ENCODE measurements at regions not wholly inside any gene's neighbourhood (a gene's known extent, or its start where the extent isn't known, plus 50 kb on each side); places are given as distances from the start of the nearest gene placed in this dataset.

- no peak for DNase-seq (ENCODE audit: low read depth)
- no peak overlapping the region for H3K4me3 ChIP-seq (ENCODE audit: low read depth, low read length)
- TF ChIP-seq, protein P1, sequence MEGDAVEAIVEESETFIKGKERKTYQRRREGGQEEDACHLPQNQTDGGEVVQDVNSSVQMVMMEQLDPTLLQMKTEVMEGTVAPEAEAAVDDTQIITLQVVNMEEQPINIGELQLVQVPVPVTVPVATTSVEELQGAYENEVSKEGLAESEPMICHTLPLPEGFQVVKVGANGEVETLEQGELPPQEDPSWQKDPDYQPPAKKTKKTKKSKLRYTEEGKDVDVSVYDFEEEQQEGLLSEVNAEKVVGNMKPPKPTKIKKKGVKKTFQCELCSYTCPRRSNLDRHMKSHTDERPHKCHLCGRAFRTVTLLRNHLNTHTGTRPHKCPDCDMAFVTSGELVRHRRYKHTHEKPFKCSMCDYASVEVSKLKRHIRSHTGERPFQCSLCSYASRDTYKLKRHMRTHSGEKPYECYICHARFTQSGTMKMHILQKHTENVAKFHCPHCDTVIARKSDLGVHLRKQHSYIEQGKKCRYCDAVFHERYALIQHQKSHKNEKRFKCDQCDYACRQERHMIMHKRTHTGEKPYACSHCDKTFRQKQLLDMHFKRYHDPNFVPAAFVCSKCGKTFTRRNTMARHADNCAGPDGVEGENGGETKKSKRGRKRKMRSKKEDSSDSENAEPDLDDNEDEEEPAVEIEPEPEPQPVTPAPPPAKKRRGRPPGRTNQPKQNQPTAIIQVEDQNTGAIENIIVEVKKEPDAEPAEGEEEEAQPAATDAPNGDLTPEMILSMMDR (IDR thresholded peaks at IDR 0.05; ENCODE audit: insufficient read depth, low read depth, low read length, missing control alignments) = no peak
These were observed 1049.7 kb downstream of the FAT4 start for GRCh38 chr4:126364311-126364911.

DNA sequence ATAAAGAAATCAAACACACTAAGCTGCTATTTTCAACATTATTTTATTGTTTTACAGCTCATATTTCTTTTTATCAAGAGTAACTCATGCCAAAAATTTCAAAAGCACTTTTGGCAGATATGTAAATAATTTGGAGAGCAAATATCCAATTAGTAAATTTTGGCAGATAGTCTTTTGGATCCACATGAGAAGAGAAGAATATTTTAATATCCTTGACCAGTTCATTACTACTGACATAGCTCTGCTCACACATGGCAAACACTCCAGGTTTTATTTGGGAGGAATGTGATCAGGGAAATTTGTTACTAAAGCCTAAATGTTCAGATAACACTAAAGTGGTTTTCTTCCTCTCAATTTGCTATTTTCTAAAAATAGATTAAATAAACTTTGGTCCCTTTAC lies 1054.3 kb downstream of the FAT4 start:
- TF ChIP-seq, protein P1 (IDR thresholded peaks at IDR 0.05; ENCODE audit: insufficient read depth, low read depth, low read length, missing control alignments) = no peak
- DNase-seq (ENCODE audit: low read depth) = no peak
- no peak overlapping the region for H3K4me3 ChIP-seq (ENCODE audit: low read depth, low read length)

GRCh38 chr4:126372634-126373033 lies 1057.9 kb downstream of the FAT4 start:
- no peak for DNase-seq (ENCODE audit: low read depth)
- H3K4me3 ChIP-seq (ENCODE audit: low read depth, low read length) = no peak overlapping the region
- TF ChIP-seq, protein P1 (IDR thresholded peaks at IDR 0.05; ENCODE audit: insufficient read depth, low read depth, low read length, missing control alignments) = no peak

DNA sequence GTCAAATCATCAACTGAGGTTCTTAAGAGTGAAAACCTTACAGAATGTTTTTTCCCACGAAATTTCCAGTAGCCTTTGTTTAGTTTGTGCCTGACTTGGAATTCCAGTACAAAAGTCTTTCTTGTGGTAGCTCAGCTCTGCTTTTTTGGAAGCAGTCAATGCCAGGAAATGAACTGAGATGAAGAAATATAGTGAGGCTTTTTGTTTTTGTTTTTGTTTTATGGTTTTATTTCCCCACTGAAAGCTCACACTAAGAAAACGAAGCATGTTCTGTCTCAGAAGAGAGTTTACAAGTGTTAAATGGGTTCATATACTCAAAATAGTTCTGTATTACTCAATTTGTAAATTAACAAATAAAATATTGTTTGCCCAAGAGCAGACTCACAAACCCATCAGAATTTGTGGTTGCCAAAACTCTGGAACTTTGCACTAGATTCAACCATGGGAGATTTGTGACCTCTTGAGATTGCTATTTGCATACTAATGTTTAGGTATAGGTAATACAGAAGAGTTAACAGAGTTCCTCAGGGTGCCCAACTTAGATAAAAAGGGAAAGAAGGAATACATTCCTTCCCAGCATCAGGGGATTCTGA lies 1060.8 kb downstream of the FAT4 start:
- no peak overlapping the region for H3K4me3 ChIP-seq (ENCODE audit: low read depth, low read length)
- DNase-seq (ENCODE audit: low read depth) = no peak
- TF ChIP-seq, protein P1 (IDR thresholded peaks at IDR 0.05; ENCODE audit: insufficient read depth, low read depth, low read length, missing control alignments) = no peak

GRCh38 chr4:126385954-126386353 lies 1071.2 kb downstream of the FAT4 start:
- DNase-seq (ENCODE audit: low read depth) = no peak
- no peak overlapping the region for H3K4me3 ChIP-seq (ENCODE audit: low read depth, low read length)

GRCh38 chr4:126386512-126386911 lies 1071.8 kb downstream of the FAT4 start:
- TF ChIP-seq, protein P1 (IDR thresholded peaks at IDR 0.05; ENCODE audit: insufficient read depth, low read depth, low read length, missing control alignments) = no peak
- DNase-seq (ENCODE audit: low read depth) = no peak
- H3K4me3 ChIP-seq (ENCODE audit: low read depth, low read length) = no peak overlapping the region

More at GRCh38 chr4:126385954-126386353, 1071.2 kb downstream of the FAT4 start:
- TF ChIP-seq, protein P1 (IDR thresholded peaks at IDR 0.05; ENCODE audit: insufficient read depth, low read depth, low read length, missing control alignments) = no peak

DNA sequence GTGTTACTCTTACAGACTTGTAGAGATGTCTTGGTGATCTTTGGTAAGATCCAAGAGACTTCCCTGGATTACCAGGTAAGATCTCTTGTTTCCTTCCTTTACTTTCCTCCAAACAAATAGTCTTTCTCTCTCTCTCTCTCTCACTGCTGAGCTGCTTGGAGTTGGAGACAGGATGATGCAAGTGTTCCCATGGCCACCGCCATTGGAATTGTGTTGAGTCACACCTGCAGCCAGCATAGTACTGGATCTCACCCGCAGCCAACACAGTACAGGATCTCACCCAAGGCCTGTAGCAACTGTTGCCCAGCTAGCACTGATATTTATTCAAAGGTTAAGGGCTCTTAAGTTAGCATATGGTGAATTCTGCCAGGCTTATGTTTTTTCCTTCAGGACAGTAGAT lies 1080.9 kb downstream of the FAT4 start:
- no peak overlapping the region for H3K4me3 ChIP-seq (ENCODE audit: low read depth, low read length)
- DNase-seq (ENCODE audit: low read depth) = no peak
- TF ChIP-seq, protein P1 (IDR thresholded peaks at IDR 0.05; ENCODE audit: insufficient read depth, low read depth, low read length, missing control alignments) = no peak

All from GM12865 (cell line).